ENCODE measurements at regions not wholly inside any gene's neighbourhood (a gene's known extent, or its start where the extent isn't known, plus 50 kb on each side); places are given as distances from the start of the nearest gene placed in this dataset.
A peak's percentile ranks its signal among the peaks of the same experiment; 100 is the strongest.

- no peak overlapping the region for H3K4me3 ChIP-seq (ENCODE audit: low read depth, low read length)
- no peak for DNase-seq (ENCODE audit: low read depth)
- TF ChIP-seq, protein P1, sequence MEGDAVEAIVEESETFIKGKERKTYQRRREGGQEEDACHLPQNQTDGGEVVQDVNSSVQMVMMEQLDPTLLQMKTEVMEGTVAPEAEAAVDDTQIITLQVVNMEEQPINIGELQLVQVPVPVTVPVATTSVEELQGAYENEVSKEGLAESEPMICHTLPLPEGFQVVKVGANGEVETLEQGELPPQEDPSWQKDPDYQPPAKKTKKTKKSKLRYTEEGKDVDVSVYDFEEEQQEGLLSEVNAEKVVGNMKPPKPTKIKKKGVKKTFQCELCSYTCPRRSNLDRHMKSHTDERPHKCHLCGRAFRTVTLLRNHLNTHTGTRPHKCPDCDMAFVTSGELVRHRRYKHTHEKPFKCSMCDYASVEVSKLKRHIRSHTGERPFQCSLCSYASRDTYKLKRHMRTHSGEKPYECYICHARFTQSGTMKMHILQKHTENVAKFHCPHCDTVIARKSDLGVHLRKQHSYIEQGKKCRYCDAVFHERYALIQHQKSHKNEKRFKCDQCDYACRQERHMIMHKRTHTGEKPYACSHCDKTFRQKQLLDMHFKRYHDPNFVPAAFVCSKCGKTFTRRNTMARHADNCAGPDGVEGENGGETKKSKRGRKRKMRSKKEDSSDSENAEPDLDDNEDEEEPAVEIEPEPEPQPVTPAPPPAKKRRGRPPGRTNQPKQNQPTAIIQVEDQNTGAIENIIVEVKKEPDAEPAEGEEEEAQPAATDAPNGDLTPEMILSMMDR (IDR thresholded peaks at IDR 0.05; ENCODE audit: insufficient read depth, low read depth, low read length) = no peak
These were observed 671.9 kb upstream of the CBLB start for GRCh38 chr3:106540743-106541142.

DNA sequence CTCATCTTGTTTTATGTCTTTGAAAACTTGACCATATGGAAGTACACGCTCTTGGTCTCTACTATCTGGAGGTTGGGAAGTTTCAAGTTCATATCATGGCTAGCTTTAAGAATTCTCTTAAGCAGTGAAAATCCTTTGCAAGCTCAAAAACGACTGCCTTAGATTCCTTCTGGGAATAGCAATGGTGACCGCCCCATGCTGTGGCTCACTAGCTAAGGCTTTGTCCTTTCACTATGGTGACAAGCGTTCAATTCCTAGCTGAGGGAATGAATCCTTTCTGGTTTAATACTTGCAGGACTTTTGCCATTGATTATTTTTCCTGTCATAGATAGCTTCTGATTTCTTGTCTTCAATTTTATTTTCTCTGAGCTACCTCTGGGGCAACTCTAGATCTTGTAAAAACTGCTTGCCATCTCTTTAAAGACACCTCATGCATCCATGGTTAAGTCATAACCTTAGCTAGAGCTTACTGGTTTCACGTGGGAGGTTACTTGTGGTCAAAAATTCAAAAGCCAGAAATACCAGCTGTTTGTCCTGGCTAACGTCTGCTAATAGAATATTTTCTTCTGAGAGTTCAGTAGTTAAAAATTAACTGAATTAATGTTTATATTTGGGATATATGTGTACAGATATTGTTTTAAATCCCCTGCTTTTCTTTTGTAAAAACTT, 673.4 kb upstream of the CBLB start:
- no peak overlapping the region for H3K4me3 ChIP-seq (ENCODE audit: low read depth, low read length)
- TF ChIP-seq, protein P1 (IDR thresholded peaks at IDR 0.05; ENCODE audit: insufficient read depth, low read depth, low read length) = no peak
- peak; percentile 42 for DNase-seq (ENCODE audit: low read depth)

GRCh38 chr3:106552351-106553043, 683.7 kb upstream of the CBLB start:
- H3K4me3 ChIP-seq (ENCODE audit: low read depth, low read length) = no peak overlapping the region
- DNase-seq (ENCODE audit: low read depth) = peak; percentile 7
- TF ChIP-seq, protein P1 (IDR thresholded peaks at IDR 0.05; ENCODE audit: insufficient read depth, low read depth, low read length) = no peak

DNA sequence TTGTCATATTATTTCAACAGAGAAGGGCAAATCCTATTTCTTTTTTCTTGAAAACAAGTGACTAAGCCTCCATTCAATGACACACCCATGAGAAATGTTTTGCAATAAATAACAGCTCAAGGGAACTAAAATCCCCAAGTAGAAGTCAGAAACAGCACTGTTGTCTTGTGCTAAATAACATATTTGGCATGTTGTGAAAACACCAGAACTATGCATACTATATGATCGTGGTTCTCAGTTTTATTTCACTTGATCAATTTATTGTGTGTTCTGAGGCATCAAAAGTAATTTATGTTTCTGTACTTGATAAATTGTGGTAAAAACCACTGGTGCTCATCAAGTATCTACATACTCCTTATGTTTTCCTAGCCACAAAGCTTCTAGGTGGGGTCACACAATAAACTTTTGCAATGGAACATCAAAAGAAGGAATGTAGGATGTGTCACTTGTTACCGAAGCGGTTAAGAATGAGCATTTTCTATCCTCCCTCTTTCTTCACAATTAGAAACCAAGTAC, 691.7 kb upstream of the CBLB start:
- no peak overlapping the region for H3K4me3 ChIP-seq (ENCODE audit: low read depth, low read length)
- TF ChIP-seq, protein P1 (IDR thresholded peaks at IDR 0.05; ENCODE audit: insufficient read depth, low read depth, low read length) = no peak
- peak; percentile 88 for DNase-seq (ENCODE audit: low read depth)

GRCh38 chr3:106566277-106566676, 697.5 kb upstream of the CBLB start:
- H3K4me3 ChIP-seq (ENCODE audit: low read depth, low read length) = no peak overlapping the region
- TF ChIP-seq, protein P1 (IDR thresholded peaks at IDR 0.05; ENCODE audit: insufficient read depth, low read depth, low read length) = peak; percentile 16
- DNase-seq (ENCODE audit: low read depth) = no peak

DNA sequence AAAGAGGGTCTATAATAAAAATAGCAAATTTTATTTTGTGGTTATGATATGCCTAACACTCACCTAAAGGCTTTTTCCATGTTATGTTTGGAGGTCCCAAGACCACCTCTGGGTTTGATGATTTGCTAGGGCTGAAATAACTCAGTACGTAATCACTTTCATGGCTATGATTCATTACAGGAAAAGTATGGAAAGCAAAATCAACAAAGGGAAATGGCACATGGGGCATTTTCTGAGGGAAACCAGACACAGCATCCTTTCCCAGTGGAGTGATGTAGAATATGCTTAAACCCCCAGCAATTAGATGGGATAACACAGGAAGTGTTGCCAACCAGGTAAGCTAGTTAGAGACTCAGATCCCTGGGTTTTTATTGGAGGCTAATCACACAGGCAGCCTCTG, 701.6 kb upstream of the CBLB start:
- H3K4me3 ChIP-seq (ENCODE audit: low read depth, low read length) = no peak overlapping the region
- no peak for DNase-seq (ENCODE audit: low read depth)
- TF ChIP-seq, protein P1 (IDR thresholded peaks at IDR 0.05; ENCODE audit: insufficient read depth, low read depth, low read length) = no peak
